Astrocyte (in vitro differentiated cells and primary cell): ENCODE measurements at regions not wholly inside any gene's neighbourhood (a gene's known extent, or its start where the extent isn't known, plus 50 kb on each side); places are given as distances from the start of the nearest gene placed in this dataset.

Experiments used
- DNase-seq: peaks from one replicate; pipeline ENCODE4 v3.0.0-alpha.2; 2010; ENCODE audit warnings: low read depth
- FAIRE-seq: peaks from 2 replicates; lab custom pipeline; 2011; peaks lifted over from hg19 to GRCh38; lab: Jason Lieb, UNC
- H2AFZ ChIP-seq: 2 replicates; pipeline ENCODE4 v1.6.0; 2012; ENCODE audit warnings: low read depth, low read length, inconsistent platforms
- H3K27ac ChIP-seq: 2 replicates; pipeline ENCODE4 v1.5.1; 2011; ENCODE audit warnings: low read depth, low read length, inconsistent platforms
- H3K27me3 ChIP-seq: 2 replicates; pipeline ENCODE4 v1.6.0; 2011; ENCODE audit warnings: low read length, inconsistent platforms; ENCODE audit not compliant: insufficient read depth
- H3K36me3 ChIP-seq: 2 replicates; pipeline ENCODE4 v1.5.1; 2011; ENCODE audit warnings: low read length, inconsistent platforms; ENCODE audit not compliant: insufficient read depth
- H3K4me1 ChIP-seq: 2 replicates; pipeline ENCODE4 v1.5.1; 2011; ENCODE audit warnings: low read length, inconsistent platforms; ENCODE audit not compliant: insufficient read depth
- H3K4me2 ChIP-seq: 2 replicates; pipeline ENCODE4 v1.6.0; 2012; ENCODE audit warnings: low read length, inconsistent platforms
- H3K4me3 ChIP-seq: 2 replicates; pipeline ENCODE4 v1.5.1; 2011; ENCODE audit warnings: low read depth, mild to moderate bottlenecking, low read length, inconsistent platforms; ENCODE audit not compliant: insufficient read depth
- H3K79me2 ChIP-seq: 2 replicates; pipeline ENCODE4 v1.6.0; 2012; ENCODE audit warnings: mild to moderate bottlenecking, low read length, inconsistent platforms; ENCODE audit not compliant: insufficient read depth
- H3K9ac ChIP-seq: 2 replicates; pipeline ENCODE4 v1.6.0; 2012; ENCODE audit warnings: mild to moderate bottlenecking, low read length, inconsistent platforms
- H3K9me3 ChIP-seq: 2 replicates; pipeline ENCODE4 v1.5.1; 2012; ENCODE audit warnings: low read depth, mild to moderate bottlenecking, low read length, inconsistent platforms; ENCODE audit not compliant: insufficient read depth
- H4K20me1 ChIP-seq: 2 replicates; pipeline ENCODE4 v1.6.0; 2012; ENCODE audit warnings: low read length, inconsistent platforms; ENCODE audit not compliant: insufficient read depth
- H3K27ac Mint-ChIP-seq: one replicate; pipeline ENCODE4 v1.8.0; 2021; ENCODE audit warnings: mild to moderate bottlenecking, mixed read lengths; ENCODE audit not compliant: unreplicated experiment
- H3K27me3 Mint-ChIP-seq: one replicate; pipeline ENCODE4 v1.8.0; 2021; ENCODE audit warnings: low read depth, mixed read lengths; ENCODE audit not compliant: unreplicated experiment
- H3K36me3 Mint-ChIP-seq: one replicate; pipeline ENCODE4 v1.8.0; 2021; ENCODE audit warnings: low read depth, mixed read lengths; ENCODE audit not compliant: unreplicated experiment
- H3K4me1 Mint-ChIP-seq: one replicate; pipeline ENCODE4 v1.8.0; 2021; ENCODE audit warnings: low read depth, mixed read lengths; ENCODE audit not compliant: unreplicated experiment
- H3K4me3 Mint-ChIP-seq: one replicate; pipeline ENCODE4 v1.8.0; 2021; ENCODE audit warnings: mild to moderate bottlenecking, moderate library complexity, mixed read lengths; ENCODE audit not compliant: unreplicated experiment
- H3K9me3 Mint-ChIP-seq: one replicate; pipeline ENCODE4 v1.8.0; 2021; ENCODE audit warnings: mild to moderate bottlenecking, mixed read lengths; ENCODE audit not compliant: unreplicated experiment
- EZH2 ChIP-seq: IDR thresholded peaks from 2 replicates; pipeline ENCODE4 v1.6.1; 2012; ENCODE audit warnings: mild to moderate bottlenecking, low read length, inconsistent platforms; ENCODE audit not compliant: insufficient read depth
- TF ChIP-seq, protein P1 (sequence below): IDR thresholded peaks from 2 replicates; pipeline ENCODE4 v1.5.1; 2011; ENCODE audit warnings: low read depth, mild to moderate bottlenecking, inconsistent platforms, low read length, moderate library complexity; ENCODE audit not compliant: insufficient read depth

DNA sequence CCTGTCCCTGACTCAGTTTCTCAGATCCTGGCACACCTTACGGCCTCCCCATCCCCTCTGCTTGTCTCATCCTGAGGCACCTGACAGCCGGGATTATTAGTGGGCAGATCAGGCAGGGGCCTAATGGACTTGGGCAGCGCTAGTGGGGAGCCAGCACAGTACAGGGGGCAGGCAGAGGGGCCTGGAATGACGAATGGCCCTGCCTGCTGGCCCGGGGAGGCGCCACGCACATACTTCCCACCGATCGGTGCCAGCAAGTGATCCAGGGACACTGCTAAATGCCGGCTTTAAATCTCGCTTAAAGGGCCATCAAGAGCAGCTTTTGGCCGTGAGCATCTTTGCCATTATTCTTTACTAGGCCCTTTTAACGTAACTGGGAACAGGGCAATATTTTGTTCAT is 188.4 kb downstream of the DHX35 start:
- Mint-ChIP-seq H3K4me1 (no peaks in the 10 kb centered on the region), H3K9me3 (no peaks in the 10 kb centered on the region), H3K4me3 (no peak overlapping the region), H3K36me3 (no peaks in the 10 kb centered on the region), H3K27me3 (peaks cover 22% of the 10 kb centered on the region), H3K27ac (no peak overlapping the region)
- TF ChIP-seq, protein P1, sequence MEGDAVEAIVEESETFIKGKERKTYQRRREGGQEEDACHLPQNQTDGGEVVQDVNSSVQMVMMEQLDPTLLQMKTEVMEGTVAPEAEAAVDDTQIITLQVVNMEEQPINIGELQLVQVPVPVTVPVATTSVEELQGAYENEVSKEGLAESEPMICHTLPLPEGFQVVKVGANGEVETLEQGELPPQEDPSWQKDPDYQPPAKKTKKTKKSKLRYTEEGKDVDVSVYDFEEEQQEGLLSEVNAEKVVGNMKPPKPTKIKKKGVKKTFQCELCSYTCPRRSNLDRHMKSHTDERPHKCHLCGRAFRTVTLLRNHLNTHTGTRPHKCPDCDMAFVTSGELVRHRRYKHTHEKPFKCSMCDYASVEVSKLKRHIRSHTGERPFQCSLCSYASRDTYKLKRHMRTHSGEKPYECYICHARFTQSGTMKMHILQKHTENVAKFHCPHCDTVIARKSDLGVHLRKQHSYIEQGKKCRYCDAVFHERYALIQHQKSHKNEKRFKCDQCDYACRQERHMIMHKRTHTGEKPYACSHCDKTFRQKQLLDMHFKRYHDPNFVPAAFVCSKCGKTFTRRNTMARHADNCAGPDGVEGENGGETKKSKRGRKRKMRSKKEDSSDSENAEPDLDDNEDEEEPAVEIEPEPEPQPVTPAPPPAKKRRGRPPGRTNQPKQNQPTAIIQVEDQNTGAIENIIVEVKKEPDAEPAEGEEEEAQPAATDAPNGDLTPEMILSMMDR, result no peak
- TF ChIP-seq EZH2, result no peak
- FAIRE-seq (no peak), DNase-seq (no peak)
- Histone ChIP-seq H3K79me2 (no peaks in the 10 kb centered on the region), H3K36me3 (no peaks in the 10 kb centered on the region), H3K4me1 (no peaks in the 10 kb centered on the region), H4K20me1 (no peaks in the 10 kb centered on the region), H2AFZ (no peak overlapping the region), H3K27ac (no peak overlapping the region), H3K9me3 (no peaks in the 10 kb centered on the region), H3K4me3 (no peak overlapping the region), H3K4me2 (no peak overlapping the region), H3K27me3 (no peaks in the 10 kb centered on the region), H3K9ac (no peak overlapping the region)

DNA sequence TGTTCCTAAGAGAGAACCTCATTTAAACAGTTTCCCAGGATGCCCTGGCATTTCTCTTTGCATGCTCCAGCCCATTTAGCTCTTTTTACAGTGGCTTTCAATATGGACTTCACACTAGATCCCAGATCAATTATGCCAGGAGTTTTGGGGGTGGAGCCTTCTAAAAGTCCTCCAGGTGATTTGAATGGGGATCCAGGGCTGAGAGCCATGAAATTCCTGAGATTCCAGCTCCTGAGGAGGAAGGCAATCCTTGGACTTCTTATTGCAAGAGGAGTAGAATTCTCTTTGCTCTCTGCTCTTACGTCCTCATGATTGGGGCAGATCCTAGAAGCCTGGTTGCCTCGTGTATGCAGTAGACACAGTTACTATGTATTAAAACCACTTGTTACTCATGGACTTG is 184.2 kb downstream of the DHX35 start:
- Mint-ChIP-seq H3K4me3 (no peak overlapping the region), H3K27ac (no peak overlapping the region), H3K9me3 (peaks cover 3% of the 10 kb centered on the region), H3K27me3 (peaks cover 15% of the 10 kb centered on the region), H3K4me1 (no peaks in the 10 kb centered on the region), H3K36me3 (no peaks in the 10 kb centered on the region)
- Histone ChIP-seq H3K9me3 (no peaks in the 10 kb centered on the region), H3K4me1 (no peaks in the 10 kb centered on the region), H3K79me2 (no peaks in the 10 kb centered on the region), H2AFZ (no peak overlapping the region), H3K36me3 (no peaks in the 10 kb centered on the region), H3K27me3 (no peaks in the 10 kb centered on the region), H3K9ac (no peak overlapping the region), H3K4me2 (no peak overlapping the region), H3K27ac (no peak overlapping the region), H3K4me3 (no peak overlapping the region), H4K20me1 (no peaks in the 10 kb centered on the region)
- TF ChIP-seq EZH2, result no peak
- TF ChIP-seq, protein P1, result no peak
- DNase-seq, result no peak
- no peak for FAIRE-seq

DNA sequence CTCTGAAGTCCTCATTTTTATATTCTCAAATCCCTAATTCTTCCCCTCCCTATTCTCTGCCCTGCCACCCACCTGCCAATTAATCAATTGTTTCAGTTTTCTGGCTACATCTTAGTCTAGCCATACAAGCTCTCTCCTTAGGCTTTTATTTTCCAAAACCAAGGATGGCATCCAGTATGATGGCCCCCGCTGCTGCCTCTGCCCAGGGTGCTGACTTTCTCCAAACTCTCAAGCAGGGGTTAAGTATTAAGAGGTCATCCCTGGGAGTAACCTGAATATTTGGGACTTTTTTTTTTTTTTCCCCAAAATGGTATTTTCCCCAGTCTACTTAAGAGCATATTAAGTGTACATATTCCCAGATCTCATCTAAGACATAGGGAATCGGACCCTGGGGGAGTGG is 183.8 kb downstream of the DHX35 start:
- FAIRE-seq (no peak), DNase-seq (no peak)
- no peak overlapping the region for H3K9ac ChIP-seq
- Mint-ChIP-seq H3K27ac (no peak overlapping the region), H3K36me3 (no peaks in the 10 kb centered on the region), H3K4me3 (no peak overlapping the region), H3K27me3 (peaks cover 19% of the 10 kb centered on the region), H3K4me1 (no peaks in the 10 kb centered on the region), H3K9me3 (peaks cover 3% of the 10 kb centered on the region)
- no peaks in the 10 kb centered on the region for H3K4me1 ChIP-seq
- no peaks in the 10 kb centered on the region for H3K79me2 ChIP-seq
- no peaks in the 10 kb centered on the region for H3K9me3 ChIP-seq
- H3K4me3 ChIP-seq, result no peak overlapping the region
- H3K36me3 ChIP-seq, result no peaks in the 10 kb centered on the region
- no peak overlapping the region for H3K4me2 ChIP-seq
- no peak overlapping the region for H2AFZ ChIP-seq
- H3K27me3 ChIP-seq, result no peaks in the 10 kb centered on the region
- H3K27ac ChIP-seq, result no peak overlapping the region
- TF ChIP-seq, protein P1, result no peak
- no peak for TF ChIP-seq EZH2
- H4K20me1 ChIP-seq, result no peaks in the 10 kb centered on the region
